GM18873 (cell line): ENCODE measurements at regions not wholly inside any gene's neighbourhood (a gene's known extent, or its start where the extent isn't known, plus 50 kb on each side); places are given as distances from the start of the nearest gene placed in this dataset.
"Not testable (repeated sequence)": the region's sequence is repeated elsewhere in the genome, so short reads cannot be mapped to it uniquely, and the experiment has no call there.

Experiments used
- ATAC-seq: cut with Tn5 transposase; IDR thresholded peaks from one replicate; pipeline ENCODE4 v1.9.1; 2021; ENCODE audit warnings: mild to moderate bottlenecking, moderate library complexity, moderate number of reproducible peaks; ENCODE audit not compliant: unreplicated experiment, low FRiP score

DNA sequence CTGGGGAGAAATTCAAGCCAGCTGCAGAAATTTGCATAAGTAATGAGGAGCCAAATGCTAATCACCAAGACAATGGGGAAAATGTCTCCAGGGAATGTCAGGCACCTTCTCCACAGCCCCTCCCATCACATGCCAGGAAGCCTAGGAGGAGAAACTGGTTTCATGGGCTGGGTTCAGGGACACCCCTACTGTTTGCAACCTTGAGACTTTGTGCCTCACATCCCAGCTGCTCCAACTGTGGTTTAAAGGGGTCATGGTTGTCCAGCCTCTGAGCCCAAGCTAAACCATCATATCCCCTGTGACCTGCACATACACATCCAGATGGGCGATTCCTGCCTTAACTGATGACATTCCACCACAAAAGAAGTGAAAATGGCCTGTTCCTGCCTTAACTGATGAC, 258.4 kb upstream of the GULP1 start:
- not testable (repeated sequence) for ATAC-seq

DNA sequence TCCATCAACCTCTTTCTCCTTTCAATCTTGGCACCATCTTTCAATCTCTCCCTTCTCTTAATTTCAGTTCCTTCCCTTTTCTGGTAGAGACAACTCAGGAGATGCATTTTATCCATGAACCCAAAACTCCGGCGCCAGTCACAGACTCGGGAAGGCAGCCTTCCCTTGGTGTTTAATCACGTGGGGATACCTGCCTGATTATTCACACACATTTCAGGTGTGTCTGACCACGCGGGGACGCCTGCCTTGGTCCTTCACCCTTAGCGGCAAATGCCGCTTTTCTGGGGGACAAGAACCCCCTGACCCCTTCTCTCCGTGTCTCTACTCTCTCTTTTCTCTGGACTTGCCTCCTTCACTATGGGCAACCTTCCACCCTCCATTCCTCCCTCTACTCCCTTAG, 257.6 kb upstream of the GULP1 start:
- not testable (repeated sequence) for ATAC-seq

DNA sequence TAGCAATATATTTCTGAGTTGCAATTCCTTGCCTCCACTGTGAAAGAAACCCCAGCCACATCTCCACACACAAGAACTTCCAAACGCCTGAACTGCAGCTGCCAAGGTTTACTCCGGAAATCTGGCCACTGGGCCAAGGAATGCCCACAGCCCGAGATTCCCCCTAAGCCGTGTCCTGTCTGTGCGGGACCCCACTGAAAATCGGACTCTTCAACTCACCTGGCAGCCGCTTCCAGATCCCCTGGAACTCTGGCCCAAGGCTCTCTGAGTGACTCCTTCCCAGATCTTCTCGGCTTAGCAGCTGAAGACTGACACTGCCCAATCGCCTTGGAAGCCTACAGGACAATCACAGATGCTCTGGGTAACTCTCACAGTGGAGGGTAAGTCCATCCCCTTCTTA, 256.3 kb upstream of the GULP1 start:
- not testable (repeated sequence) for ATAC-seq

DNA sequence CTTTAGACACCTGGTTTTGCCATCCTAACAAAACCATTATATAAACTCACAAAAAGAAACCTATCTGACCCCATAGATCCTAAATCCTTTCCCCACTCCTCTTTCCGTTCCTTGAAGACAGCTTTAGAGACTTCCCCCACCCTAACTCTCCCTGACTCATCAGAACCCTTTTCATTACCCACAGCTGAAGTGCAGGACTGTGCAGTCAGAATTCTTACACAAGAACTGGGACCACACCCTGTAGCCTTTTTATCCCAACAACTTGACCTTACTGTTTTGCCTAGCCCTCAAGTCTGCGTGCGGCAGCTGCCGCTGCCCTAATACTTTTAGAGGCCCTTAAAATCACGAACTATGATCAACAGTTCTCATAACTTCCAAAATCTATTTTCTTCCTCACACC, 254.9 kb upstream of the GULP1 start:
- ATAC-seq: not testable (repeated sequence)

DNA sequence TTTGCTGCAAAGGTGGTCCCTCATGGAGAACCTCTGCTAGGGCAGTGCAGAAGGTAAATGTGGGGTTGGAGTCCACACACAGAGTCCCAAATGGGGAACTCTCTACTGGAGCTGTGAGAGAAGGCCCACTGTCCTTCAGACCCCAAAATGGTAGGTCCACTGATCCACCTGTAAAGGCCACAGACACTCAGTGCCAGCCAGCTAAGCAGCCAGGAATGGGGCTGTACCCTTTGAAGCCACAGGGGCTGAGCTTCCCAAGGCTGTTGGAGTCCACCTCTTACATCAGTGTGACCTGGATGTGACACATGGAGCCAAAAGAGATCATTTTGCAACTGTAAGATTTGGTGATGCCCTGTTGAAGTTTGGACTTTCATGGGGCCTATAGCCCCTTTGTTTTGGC, 252.4 kb upstream of the GULP1 start:
- ATAC-seq: no peak

DNA sequence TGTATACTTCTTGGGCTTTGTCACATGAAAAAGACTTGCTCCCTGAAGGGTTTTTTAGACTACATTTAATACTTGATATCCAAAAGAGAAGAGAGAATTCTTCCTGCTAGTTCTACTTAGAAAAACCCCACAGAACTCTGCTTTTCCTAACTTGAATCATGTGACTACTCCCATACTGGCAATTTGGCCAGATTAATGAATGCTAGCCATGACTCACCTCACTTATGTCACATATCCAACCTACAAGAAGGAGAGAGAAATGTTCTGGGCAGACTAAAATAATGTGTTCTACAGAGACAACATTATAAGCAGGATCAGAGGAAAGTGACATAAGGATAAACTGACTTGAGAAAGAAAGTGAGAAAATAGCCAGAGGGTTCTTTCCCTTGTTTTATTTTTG, 249.3 kb upstream of the GULP1 start:
- no peak for ATAC-seq

DNA sequence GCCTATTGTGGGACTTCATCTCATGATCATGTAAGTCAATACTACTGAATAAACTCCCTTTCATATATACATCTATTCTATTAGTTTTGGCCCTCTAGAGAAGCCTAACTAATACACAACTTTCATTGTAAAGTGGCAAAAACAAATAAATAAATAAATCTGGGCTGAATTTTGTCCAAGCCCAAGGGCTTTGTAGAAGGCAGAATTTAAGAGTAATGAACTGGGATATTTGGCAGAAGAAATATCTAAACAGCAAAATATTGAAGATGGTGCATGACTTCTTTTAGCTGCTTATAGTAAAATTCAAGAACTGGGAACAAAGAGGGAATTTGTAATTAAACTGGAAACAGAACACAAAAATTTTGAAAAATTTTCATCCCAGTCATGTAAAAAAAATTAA, 246.7 kb upstream of the GULP1 start:
- ATAC-seq: no peak

DNA sequence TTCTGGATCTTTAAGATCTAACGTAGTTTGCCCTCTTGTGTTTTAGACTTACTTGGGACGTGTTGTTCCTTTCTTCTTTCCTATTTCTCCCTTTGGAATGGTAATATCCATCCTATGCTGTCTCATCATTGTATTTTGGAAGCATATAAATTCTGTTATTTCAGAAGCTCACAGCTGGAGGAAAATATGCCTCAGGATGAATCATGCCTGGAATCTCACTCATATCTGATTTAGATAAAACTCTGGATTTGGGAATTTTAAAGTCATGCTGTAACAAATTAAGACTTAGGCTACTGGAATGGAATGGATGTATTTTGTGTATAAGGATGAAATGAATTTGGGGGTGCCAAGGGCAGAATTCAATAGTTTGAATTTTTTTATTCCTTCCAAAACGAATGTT, 245.2 kb upstream of the GULP1 start:
- ATAC-seq: no peak

DNA sequence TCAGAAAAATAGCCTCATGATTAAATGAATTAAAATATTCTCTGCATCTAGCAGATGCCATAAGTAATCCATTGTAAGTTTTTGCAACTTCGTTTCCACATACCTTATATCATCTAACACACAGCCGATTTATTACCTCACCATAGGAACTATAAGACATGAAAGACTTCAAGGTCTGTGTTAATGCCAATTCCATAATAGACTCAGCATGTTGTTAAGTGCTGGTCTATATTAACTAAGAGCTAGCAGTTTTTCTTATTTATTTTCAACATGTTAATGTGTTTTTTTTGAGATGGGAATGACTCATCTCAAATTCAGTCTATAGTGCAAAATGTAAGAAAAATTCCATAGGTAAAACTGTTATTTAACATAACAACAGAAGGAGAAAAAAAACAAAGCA, 243.9 kb upstream of the GULP1 start:
- ATAC-seq: no peak

DNA sequence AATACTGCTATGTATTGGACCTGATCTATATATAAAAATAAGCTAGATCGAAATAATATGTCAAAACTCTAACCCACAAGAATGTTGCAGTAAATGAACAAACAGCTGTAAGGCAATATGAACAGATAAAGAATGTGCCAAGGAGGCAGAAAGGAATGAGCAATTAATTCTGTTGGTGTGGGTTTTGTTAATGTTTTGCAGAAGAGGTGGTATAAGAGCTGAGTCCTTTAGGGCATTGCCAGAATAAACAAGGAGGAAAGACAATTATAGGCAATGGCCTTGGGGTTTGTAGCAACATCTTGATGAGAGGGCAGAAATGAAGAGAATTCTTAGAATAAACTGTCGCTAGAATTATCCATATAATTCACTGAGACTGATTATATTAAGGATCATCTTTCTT, 240.9 kb upstream of the GULP1 start:
- ATAC-seq: no peak

DNA sequence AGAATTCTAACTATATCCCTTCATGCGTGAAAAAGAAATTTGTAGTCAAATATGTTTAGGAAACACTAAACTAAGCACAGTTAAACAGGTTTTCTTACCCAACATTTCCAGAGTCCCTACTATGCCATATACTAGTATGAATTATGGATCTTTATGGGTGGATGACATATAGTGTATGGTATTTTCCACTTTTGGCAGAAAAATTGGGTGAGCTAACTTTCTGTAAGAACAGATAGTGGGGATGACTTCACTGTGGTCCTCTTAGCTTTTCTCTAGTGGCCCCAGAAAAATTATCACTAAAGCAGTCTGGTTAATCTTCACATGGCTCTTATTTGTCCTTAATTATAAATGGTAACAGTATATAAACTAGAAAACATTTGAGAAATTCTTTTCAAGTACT, 240.0 kb upstream of the GULP1 start:
- ATAC-seq: no peak

DNA sequence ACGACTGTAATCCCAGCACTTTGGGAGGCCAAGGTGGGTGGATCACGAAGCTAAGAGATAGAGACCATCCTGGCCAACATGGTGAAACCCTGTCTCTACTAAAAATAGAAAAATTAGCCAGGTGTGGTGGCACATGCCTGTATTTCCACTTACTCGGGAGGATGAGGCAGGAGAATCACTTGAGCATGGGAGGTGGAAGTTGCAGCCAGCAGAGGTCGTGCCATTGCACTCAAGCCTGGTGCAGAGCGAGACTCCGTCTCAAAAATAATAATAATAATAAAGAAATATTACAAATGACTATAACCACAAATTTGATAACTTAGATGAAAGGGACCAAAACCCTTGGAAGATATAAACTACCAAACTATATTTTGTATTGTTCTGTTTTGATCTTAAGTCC, 226.3 kb upstream of the GULP1 start:
- no peak for ATAC-seq

DNA sequence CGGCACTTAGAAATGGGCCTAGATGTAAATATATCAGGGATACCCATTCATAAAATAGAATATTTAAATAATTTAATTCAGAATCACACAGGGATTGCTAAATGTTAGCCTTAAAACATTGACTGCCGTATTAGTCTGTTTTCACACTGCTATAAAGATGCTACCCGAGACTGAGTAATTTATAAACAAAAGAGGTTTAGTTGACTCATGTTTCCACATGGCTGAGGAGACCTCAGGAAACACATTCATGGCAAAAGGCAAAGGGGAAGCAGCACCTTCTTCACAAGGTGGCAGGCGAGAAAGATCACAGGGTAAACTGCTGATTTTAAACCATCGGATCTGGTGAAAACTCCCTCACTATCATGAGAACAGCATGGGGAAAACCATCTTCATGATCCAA, 223.6 kb upstream of the GULP1 start:
- ATAC-seq: no peak

DNA sequence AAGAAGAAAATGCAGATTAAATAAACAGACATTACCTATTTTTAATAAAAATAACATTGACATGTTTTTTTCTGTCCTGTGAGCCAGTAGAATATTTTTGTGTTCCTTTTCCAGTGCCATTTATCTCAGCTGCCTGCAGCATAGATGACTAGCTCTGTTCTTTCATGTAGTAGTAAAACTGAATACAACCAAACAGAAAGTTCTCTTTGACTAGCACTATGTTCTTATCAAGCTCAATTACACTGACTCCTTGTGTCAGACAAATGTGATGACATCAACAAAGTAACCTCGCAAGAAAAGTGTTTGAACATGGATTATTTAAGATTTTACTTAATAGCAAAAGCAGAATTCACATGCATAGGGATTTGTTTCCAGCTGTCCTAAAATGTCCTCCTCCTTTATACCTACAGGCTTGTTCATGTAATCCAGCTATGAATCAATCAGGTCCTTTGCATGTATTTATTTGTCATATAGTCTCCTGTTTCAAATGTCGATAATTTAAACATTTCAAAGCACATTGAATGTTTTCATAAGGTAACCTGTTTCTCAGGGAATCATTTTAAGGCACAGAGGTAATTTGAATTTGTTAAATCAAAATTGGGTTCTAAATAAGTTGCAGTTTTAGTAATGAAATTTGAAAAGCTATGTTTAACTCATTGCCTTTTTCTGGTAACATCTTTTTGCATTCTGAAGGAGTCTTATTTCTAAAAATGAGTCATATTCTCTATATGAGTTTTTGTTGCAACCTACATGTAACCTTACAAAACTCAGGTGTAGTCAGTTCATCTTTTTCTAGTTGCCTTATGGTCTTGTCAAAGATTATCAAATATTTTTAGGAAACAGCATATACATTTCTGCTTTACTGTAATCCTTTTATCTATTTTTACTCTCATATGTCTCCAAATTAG, 215.3 kb upstream of the GULP1 start:
- peak; percentile 56 for ATAC-seq

DNA sequence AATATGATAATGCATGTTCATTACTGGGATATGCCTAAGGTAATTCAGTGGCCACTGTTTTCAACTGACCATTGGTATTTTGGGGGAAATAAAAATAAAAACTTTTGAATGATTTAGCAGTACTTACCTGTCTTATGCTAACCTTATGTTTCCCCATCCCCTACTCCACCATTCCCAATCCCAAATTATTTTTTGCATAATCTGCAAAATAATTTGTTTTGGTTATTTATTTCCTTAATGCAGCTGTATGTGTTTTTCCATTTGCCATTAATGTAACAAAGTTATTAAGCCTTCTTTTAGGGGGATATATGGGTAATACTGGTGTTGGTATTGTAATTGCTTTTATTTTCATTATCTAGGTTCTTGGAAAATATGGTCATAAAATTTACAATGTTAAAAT, 213.9 kb upstream of the GULP1 start:
- no peak for ATAC-seq

DNA sequence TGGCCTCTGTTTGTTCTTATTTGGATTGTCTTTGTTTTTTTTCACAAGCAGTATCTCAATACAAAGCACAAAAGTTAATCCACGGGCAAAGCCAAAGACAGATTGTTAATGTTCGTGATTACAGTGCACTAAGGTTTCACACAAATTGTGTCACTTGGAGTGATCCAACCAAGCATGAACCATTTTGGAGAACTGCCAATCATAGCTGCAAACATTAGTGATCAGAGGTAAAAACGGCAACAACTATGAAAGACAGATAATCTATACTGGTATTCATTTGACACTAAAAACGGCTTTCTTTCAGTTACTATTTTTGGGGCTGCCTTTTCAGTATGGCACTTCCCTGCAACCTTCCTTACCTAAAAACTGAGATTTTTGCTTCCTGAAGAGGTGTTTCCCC, 213.1 kb upstream of the GULP1 start:
- ATAC-seq: no peak

DNA sequence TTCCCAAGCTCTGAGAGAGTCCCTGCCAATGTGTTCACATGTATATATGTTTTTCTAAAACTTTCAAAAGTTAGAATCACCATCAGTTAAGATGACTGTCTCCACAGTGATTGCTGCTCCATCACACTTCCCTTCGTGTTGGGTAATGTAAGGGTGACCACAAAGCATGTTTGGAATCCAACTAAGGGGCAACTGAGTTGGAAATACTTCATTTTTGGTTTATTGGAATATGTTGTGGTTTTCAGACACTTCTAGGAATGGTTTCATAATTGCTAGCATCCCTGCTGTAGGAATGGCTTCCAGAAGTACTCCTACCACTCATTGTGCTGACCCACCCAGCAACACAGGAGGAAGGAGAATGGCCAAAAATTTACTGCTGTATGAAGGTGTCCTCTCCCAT, 212.5 kb upstream of the GULP1 start:
- ATAC-seq: no peak

DNA sequence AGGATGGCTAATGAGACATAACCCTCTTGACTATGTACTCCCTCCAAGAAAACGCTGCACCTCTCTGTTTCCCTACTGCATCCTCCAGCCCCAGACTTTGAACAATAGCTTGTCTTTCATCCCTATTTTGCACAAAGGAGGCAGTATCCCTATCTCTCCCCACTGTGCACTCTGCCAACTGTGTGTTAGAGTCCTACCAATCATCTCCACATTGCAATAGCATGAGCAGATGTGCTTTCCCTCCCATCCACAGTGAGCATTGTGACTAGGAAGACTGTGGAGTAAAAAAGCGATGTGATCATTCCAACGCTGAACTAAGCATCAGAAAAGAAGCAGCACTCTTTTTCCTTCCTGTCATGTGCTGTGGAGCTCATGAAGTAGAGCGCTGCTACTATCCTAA, 206.3 kb upstream of the GULP1 start:
- ATAC-seq: no peak

DNA sequence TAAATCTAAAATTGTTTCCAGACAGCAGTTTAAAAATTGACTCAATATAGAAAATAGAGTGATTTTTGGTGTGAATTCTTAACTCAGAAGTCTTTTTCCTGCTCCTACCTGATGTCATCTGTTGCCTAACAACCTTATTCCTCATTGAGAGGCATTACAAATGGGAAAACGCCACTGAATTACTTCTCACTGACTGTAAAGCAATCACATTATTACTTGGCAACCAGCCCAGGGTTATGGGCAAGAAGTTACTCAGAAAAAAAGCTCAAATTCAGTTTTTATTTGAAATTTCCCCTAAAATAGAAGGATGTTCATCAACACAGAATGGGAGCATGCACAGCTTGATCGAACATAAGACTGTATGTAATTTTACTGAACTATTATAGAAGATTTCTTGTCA, 201.8 kb upstream of the GULP1 start:
- ATAC-seq: no peak

DNA sequence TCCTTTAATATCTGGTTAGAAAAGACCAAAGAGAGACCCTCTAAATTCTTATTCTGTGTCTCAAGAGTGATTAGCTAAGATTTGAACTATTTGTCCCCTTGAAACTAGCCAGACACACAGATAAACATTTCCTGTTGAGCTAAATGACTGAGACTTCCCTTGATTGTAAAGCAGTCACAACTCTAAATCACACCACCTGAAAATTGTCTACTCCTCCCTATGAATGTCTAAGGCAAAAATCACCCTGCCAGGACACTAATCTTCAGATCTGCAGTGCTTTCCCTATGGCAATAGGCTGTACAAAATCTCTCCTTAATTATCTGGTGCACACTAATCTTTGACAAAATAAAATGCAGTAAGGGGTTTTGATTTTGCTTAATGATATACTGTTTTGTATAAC, 200.5 kb upstream of the GULP1 start:
- ATAC-seq: no peak

DNA sequence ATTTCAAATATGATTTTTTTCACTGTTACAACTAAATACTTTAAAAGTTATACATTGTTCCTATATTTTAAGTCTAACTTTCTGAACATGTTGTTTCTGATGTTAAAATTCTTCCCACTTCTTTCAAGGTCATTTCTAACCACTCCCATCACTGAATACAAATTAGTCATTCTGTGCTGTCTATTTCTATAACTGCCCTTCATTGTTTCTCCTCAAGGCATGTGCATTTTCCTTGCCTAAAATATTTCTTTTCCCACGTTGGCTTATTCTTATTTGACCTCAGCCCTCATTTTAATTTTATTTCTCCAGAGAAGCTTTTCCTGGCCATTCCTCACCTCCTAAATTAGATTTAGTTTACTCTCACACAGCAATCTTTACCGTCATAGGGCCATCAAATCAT, 198.9 kb upstream of the GULP1 start:
- no peak for ATAC-seq

DNA sequence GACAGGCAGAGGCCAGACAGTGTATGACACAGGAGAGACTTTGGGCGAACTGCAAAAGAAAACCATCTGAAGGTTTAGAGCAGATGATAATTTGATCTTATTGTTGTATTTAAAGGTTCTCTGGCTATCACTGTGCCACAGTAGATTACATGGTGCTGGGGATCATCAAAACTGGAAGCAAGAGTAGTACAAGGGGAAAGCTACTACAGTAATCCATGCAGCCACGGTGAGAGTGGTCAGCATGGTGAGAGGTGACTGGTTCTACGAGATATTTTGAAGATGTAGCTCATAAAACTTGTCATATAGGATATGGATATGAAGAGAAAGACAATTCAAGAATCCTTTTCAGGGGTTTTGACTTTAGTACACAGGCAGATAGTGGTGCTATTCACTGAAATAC, 194.8 kb upstream of the GULP1 start:
- no peak for ATAC-seq

DNA sequence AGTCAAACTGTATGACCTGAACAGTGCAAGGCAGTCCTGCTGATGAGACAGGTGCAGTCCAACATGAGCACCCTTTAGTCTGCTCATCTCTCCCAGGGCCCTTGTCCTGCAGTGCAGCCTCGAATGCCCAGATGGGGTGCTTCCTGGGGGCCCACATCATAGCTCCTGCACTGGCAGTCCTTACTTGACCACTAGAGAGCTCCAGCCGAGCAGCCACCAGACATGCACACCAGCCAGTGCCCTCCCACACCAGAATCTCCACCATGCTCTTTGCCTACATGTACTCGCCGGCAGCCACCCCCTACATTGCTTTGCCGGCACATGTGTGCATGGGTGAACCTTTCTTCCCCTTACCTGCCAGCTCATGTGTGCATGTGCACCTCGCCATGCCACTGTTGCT, 188.8 kb upstream of the GULP1 start:
- ATAC-seq: no peak
